Activated naive CD4-positive, alpha-beta T cell treated with anti-CD3 and anti-CD28 coated beads, Interleukin-2, amount 50 U/mL, for 24 hours (primary cell): ENCODE measurements at regions not wholly inside any gene's neighbourhood (a gene's known extent, or its start where the extent isn't known, plus 50 kb on each side); places are given as distances from the start of the nearest gene placed in this dataset.
"Not testable (repeated sequence)": the region's sequence is repeated elsewhere in the genome, so short reads cannot be mapped to it uniquely, and the experiment has no call there.

ENCODE experiments used
- H3K27ac Mint-ChIP-seq: one replicate; pipeline ENCODE4 v1.8.0; 2021; ENCODE audit warnings: mild to moderate bottlenecking, mixed read lengths
- H3K27me3 Mint-ChIP-seq: one replicate; pipeline ENCODE4 v1.8.0; 2021; ENCODE audit warnings: mixed read lengths
- H3K36me3 Mint-ChIP-seq: one replicate; pipeline ENCODE4 v1.8.0; 2021; ENCODE audit warnings: mixed read lengths
- H3K4me1 Mint-ChIP-seq: one replicate; pipeline ENCODE4 v1.8.0; 2021; ENCODE audit warnings: mixed read lengths
- H3K4me3 Mint-ChIP-seq: one replicate; pipeline ENCODE4 v1.8.0; 2021; ENCODE audit warnings: mild to moderate bottlenecking, mixed read lengths
- H3K9me3 Mint-ChIP-seq: one replicate; pipeline ENCODE4 v1.8.0; 2021; ENCODE audit warnings: mixed read lengths

GRCh38 chr1:807699-808390 lies 115.9 kb upstream of the SAMD11 start:
- H3K4me3 Mint-ChIP-seq, H3K27me3 Mint-ChIP-seq, H3K36me3 Mint-ChIP-seq, H3K9me3 Mint-ChIP-seq, H3K27ac Mint-ChIP-seq: not testable (repeated sequence)
- peaks cover 13% of the 10 kb centered on the region for H3K4me1 Mint-ChIP-seq

- H3K27ac Mint-ChIP-seq, H3K4me3 Mint-ChIP-seq, H3K27me3 Mint-ChIP-seq, H3K36me3 Mint-ChIP-seq, H3K9me3 Mint-ChIP-seq: not testable (repeated sequence)
- H3K4me1 Mint-ChIP-seq = peaks cover 17% of the 10 kb centered on the region
Measured at GRCh38 chr1:810949-811348, 112.8 kb upstream of the SAMD11 start.

- H3K27ac Mint-ChIP-seq, H3K27me3 Mint-ChIP-seq, H3K36me3 Mint-ChIP-seq, H3K9me3 Mint-ChIP-seq, H3K4me3 Mint-ChIP-seq: not testable (repeated sequence)
- peaks cover 29% of the 10 kb centered on the region for H3K4me1 Mint-ChIP-seq
Measured at GRCh38 chr1:812535-813127, 111.1 kb upstream of the SAMD11 start.

- not testable (repeated sequence) for H3K9me3 Mint-ChIP-seq, H3K36me3 Mint-ChIP-seq, H3K4me3 Mint-ChIP-seq, H3K27me3 Mint-ChIP-seq, H3K27ac Mint-ChIP-seq
- H3K4me1 Mint-ChIP-seq = peaks cover 33% of the 10 kb centered on the region
Measured at GRCh38 chr1:814543-814942, 109.2 kb upstream of the SAMD11 start.

GRCh38 chr1:815147-815922 lies 108.4 kb upstream of the SAMD11 start:
- not testable (repeated sequence) for H3K9me3 Mint-ChIP-seq, H3K27ac Mint-ChIP-seq, H3K27me3 Mint-ChIP-seq, H3K36me3 Mint-ChIP-seq, H3K4me3 Mint-ChIP-seq
- H3K4me1 Mint-ChIP-seq = peaks cover 33% of the 10 kb centered on the region

- Mint-ChIP-seq H3K4me3 (peak overlapping the region; percentile 40), H3K4me1 (peaks cover 27% of the 10 kb centered on the region), H3K27ac (peak overlapping the region; percentile 56)
- H3K27me3 Mint-ChIP-seq, H3K36me3 Mint-ChIP-seq, H3K9me3 Mint-ChIP-seq: not testable (repeated sequence)
Measured at GRCh38 chr1:817071-817599, 106.6 kb upstream of the SAMD11 start.

GRCh38 chr1:817658-818617 lies 105.8 kb upstream of the SAMD11 start:
- H3K27ac Mint-ChIP-seq, H3K9me3 Mint-ChIP-seq, H3K4me3 Mint-ChIP-seq, H3K27me3 Mint-ChIP-seq, H3K36me3 Mint-ChIP-seq: not testable (repeated sequence)
- H3K4me1 Mint-ChIP-seq = peaks cover 19% of the 10 kb centered on the region

- Mint-ChIP-seq H3K4me1 (peaks cover 16% of the 10 kb centered on the region), H3K27me3 (no peaks in the 10 kb centered on the region), H3K9me3 (no peaks in the 10 kb centered on the region), H3K36me3 (no peaks in the 10 kb centered on the region), H3K4me3 (no peak overlapping the region), H3K27ac (no peak overlapping the region)
Measured at GRCh38 chr1:818618-819291, 105.0 kb upstream of the SAMD11 start.

- no peaks in the 10 kb centered on the region for H3K27me3 Mint-ChIP-seq
- H3K4me1 Mint-ChIP-seq = peaks cover 28% of the 10 kb centered on the region
- no peak overlapping the region for H3K4me3 Mint-ChIP-seq
- no peaks in the 10 kb centered on the region for H3K36me3 Mint-ChIP-seq
- no peak overlapping the region for H3K27ac Mint-ChIP-seq
- no peaks in the 10 kb centered on the region for H3K9me3 Mint-ChIP-seq
Measured at GRCh38 chr1:820962-821361, 102.8 kb upstream of the SAMD11 start.

- peak overlapping the region; percentile 94 for H3K4me3 Mint-ChIP-seq
- not testable (repeated sequence) for H3K9me3 Mint-ChIP-seq, H3K27me3 Mint-ChIP-seq, H3K36me3 Mint-ChIP-seq
- peak overlapping the region; percentile 94 for H3K27ac Mint-ChIP-seq
- H3K4me1 Mint-ChIP-seq = peaks cover 46% of the 10 kb centered on the region
Measured at GRCh38 chr1:826808-827207, 96.9 kb upstream of the SAMD11 start.

GRCh38 chr1:827211-828063 lies 96.3 kb upstream of the SAMD11 start:
- H3K27ac Mint-ChIP-seq = peak overlapping the region; percentile 94
- not testable (repeated sequence) for H3K36me3 Mint-ChIP-seq, H3K27me3 Mint-ChIP-seq, H3K9me3 Mint-ChIP-seq
- peaks cover 52% of the 10 kb centered on the region for H3K4me1 Mint-ChIP-seq
- H3K4me3 Mint-ChIP-seq = peak overlapping the region; percentile 94

GRCh38 chr1:829324-829723 lies 94.4 kb upstream of the SAMD11 start:
- H3K36me3 Mint-ChIP-seq = peaks cover 10% of the 10 kb centered on the region
- H3K9me3 Mint-ChIP-seq, H3K27ac Mint-ChIP-seq, H3K27me3 Mint-ChIP-seq: not testable (repeated sequence)
- H3K4me1 Mint-ChIP-seq = peaks cover 67% of the 10 kb centered on the region
- peak overlapping the region; percentile 60 for H3K4me3 Mint-ChIP-seq

- not testable (repeated sequence) for H3K27ac Mint-ChIP-seq, H3K9me3 Mint-ChIP-seq, H3K27me3 Mint-ChIP-seq
- Mint-ChIP-seq H3K4me3 (peak overlapping the region; percentile 60), H3K4me1 (peaks cover 62% of the 10 kb centered on the region), H3K36me3 (peaks cover 12% of the 10 kb centered on the region)
Measured at GRCh38 chr1:829932-830331, 93.8 kb upstream of the SAMD11 start.

- peak overlapping the region; percentile 30 for H3K27ac Mint-ChIP-seq
- peaks cover 12% of the 10 kb centered on the region for H3K36me3 Mint-ChIP-seq
- H3K9me3 Mint-ChIP-seq, H3K27me3 Mint-ChIP-seq: not testable (repeated sequence)
- peaks cover 56% of the 10 kb centered on the region for H3K4me1 Mint-ChIP-seq
- H3K4me3 Mint-ChIP-seq = peak overlapping the region; percentile 66
Measured at GRCh38 chr1:830750-831149, 93.0 kb upstream of the SAMD11 start.
